HG03565 (cell line): ENCODE measurements at regions not wholly inside any gene's neighbourhood (a gene's known extent, or its start where the extent isn't known, plus 50 kb on each side); places are given as distances from the start of the nearest gene placed in this dataset.

Source experiments
- ATAC-seq: cut with Tn5 transposase; IDR thresholded peaks from one replicate; pipeline ENCODE4 v1.9.1; 2021; ENCODE audit warnings: mild to moderate bottlenecking, moderate library complexity; ENCODE audit not compliant: unreplicated experiment

- ATAC-seq, result no peak
These were observed 251.8 kb upstream of the FGGY start for GRCh38 chr1:59045137-59045536.

GRCh38 chr1:59045636-59046035 lies 251.3 kb upstream of the FGGY start:
- ATAC-seq, result no peak

DNA sequence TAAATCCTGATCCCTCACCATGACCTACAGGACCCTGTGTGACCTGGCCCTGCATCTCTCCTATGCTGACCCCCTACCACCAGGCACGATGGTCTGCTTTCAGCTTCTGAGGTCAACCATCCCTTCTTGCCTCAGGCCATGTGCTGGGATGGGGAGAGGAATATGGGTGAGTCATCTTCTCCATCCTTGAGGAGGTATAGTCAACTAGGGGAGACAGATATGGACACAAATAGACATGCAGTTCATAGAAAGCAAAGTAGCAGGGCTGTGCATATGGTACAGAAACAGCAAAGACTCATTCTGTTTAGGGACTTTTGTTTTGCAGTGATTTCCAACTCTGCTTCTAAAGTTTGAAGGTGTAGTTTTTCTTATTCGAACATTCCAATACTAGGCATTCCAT lies 250.8 kb upstream of the FGGY start:
- no peak for ATAC-seq

DNA sequence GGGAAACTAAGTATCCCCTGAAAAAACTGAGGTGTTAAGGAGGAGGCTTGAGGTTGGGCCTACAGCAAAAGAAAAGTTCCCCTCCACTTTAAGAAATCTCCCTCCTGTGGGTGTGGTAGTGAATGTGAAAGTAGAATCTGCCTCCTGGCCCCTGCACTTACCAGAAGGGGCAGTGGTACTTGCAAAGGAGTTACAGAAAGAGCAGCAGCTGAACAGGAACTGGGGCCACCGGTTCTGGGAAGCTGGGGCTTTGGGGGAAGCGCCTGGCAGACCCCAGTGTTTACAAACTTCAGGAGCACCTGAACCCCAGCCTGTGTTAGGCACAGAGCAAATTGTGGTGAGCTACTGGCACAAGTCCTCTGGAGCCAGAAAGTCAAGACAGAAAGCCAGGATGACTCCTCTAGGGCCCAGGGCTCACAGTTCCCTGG lies 250.2 kb upstream of the FGGY start:
- peak; percentile 77 for ATAC-seq

- ATAC-seq, result no peak
These were observed 245.9 kb upstream of the FGGY start for GRCh38 chr1:59051007-59051406.

DNA sequence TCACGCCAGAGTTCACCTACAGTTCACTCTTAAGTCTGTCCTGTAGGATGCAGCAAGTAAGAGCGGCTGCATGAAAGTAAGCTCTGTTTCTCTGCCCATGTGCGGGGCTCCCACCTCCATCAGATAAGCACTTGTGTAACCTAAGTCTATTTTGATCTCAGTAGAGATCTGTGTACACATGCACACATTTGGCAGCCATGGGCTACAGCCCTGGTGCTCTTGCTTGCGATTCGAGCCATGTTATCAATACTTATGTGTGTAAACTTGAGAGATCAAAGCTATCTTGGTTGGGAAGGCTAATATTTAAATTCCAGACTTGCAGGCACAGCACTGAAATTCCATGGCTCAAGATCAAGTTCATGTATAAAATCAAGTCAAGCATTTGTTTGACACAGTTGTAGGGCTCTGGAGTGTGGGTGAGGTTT lies 244.7 kb upstream of the FGGY start:
- ATAC-seq, result no peak

DNA sequence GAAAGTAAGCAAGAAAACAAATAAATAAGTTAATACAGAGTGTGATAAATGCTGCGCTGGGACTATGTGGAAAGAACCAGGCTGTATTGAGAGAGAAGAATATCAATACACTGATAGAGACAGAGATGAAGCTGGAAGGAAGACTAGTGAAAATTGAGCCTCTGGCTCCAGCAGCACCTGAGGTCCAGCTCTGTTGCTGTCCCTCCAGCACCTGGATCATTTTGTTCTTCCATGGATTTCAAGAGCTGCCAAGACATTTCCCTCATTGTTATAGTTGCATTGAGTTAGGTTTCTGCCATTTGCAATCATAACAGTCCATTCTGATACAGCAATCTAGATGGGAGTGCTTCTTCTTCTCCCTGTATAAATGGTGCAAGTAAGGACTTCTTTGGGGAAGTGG lies 242.7 kb upstream of the FGGY start:
- ATAC-seq, result no peak

GRCh38 chr1:59055908-59056719 lies 240.8 kb upstream of the FGGY start:
- no peak for ATAC-seq

GRCh38 chr1:59057211-59057694 lies 239.6 kb upstream of the FGGY start:
- no peak for ATAC-seq

DNA sequence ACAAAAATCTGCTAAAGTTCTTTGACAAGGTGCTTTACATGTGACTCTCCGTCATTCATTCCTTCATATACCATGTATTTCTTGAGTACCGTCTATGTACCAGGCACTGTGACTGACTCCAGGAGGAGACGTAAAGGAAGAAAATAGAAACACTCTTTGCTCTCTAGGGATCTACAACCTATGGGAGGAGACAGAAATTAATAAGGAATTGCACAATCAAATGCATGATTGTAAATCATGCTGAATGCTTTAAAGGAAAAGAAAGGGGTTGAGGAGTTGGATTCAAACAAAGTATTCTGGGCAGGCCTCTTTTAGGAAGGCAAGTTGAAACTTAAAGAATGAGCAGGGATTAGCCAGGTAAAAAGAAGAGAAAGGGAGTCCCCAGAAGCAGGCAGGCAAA lies 239.1 kb upstream of the FGGY start:
- no peak for ATAC-seq

DNA sequence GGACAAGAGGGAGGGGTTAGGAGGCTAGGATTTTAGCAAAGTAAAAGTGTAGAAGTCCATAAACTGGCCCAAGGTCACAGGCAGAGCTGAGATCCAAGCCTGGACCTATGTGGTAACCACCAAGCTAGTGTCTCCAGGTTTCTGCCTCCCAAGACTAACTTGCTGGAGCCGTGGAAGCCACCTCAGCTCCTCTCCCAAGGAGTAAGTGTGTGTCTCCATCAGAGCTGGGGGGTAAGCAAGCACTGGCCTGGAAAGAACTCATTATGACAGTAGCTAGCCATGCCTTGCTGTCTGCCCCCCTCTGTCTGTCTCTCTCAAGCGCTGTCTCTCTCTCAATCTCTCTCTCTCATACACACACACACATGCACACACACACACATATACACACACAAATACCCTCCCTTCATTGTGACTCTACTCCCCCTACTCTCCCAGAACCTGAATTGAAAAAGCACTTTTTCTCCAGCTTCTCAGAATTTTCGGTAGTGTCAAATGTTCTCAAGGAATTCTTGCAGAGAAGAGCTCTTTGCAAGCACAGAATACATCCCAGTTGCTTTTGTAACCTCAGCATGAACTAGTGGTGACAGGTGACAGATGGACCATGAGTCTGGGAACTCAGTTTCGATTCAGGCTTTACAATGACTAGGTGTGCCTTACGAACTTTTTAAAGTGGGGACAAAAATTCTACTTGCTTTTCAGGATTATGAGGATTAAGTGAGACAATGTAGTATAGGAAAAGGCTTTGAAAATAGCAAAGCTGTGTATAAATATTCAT lies 238.0 kb upstream of the FGGY start:
- ATAC-seq, result no peak

DNA sequence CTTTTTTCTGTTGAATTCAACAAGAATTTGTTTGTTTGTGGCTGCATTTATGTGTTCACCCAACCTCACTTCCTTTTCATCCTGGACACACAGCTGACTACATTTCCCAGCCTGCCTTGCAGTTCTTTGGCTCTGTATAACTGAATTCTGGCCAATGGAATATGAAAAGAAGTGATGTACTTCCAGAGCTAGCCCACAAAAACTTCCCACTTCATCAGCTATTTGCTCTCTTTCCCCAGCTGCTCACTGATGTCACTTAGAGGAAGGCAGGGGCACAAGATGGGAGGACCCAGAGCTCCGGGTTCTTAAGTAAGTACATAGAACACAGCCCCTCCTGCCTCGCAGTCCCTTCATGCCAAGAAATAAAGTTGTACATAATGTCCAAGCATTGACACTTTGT lies 235.0 kb upstream of the FGGY start:
- no peak for ATAC-seq

GRCh38 chr1:59062743-59063142 lies 234.2 kb upstream of the FGGY start:
- ATAC-seq, result no peak

- no peak for ATAC-seq
These were observed 233.4 kb upstream of the FGGY start for GRCh38 chr1:59063501-59063900.

DNA sequence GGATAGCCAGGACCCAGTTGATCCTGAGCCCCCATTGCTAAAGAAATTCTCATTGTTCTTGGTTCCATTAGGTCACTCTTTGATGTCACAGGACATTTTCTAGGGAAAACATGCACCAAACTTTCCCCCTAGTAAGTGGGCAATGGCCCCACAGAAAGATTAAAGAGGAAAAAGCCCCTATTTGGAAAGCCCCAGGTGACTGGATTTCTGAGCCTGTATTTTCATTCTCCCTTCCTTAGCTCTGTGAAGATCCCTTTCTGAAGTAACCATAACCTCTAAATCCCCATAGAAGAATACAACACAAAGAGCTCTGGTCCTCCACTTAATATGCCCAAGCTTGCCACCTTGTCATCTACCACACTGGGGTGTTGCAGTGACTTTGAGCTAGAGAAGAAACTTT lies 232.3 kb upstream of the FGGY start:
- no peak for ATAC-seq

DNA sequence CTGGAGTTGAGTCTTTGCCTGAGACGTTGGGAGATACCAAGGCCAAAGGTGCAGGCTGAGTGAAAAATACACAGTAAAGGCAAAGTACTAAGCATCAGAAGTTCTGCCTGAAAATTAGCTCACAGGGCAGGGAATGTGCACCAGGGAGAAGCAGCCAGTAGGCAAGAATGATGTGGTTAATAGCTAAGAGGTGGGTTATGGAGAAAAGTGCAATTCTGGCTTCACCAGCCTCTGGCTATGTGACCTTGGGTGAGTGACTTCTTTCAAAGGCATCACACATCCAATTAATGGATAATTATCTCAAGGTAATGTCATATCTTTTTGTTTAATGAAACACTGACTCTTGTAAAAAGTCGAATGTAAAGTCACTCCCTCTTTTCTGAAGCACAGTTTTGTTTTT lies 230.7 kb upstream of the FGGY start:
- ATAC-seq, result no peak

DNA sequence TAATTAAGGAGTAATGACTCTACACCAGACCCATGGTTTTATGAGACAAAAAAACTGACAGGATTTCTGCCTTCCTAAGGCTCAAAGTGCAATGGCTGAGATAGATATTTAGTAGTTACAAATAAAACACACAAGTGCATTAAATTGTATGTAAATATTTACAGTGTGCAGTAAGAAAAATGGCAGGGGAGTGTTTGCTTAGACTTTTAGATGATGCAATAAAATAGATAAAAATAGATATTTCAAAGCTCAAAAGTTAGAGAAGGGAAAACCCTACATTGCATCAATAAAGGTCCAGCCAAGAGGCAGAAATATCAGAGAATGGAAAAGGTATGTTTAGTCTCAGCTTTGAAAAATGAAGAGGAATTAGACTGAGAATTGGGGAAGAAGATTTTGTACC lies 226.3 kb upstream of the FGGY start:
- no peak for ATAC-seq

DNA sequence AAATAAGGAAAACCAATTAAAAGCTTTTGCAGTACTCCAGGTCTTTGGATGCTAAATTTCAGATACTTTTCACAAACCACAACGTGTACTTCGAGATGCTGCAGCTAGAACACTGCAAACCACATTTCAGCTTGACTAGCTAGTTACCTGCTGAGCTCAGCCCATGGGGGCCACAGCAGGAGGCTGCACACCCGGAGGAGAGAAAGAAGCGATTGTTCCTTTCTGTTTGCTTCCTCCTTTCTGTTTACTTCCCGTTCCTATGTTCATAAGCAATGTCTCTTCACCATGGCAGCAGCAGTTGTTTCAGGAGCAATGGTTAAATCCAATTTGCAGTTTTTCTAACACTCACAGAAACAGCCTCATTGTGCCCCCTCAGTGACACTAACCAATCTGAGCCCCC lies 225.6 kb upstream of the FGGY start:
- no peak for ATAC-seq

- no peak for ATAC-seq
These were observed 224.9 kb upstream of the FGGY start for GRCh38 chr1:59071876-59072582.

- ATAC-seq, result no peak
These were observed 224.3 kb upstream of the FGGY start for GRCh38 chr1:59072583-59072947.

GRCh38 chr1:59074598-59074997 lies 222.3 kb upstream of the FGGY start:
- no peak for ATAC-seq

DNA sequence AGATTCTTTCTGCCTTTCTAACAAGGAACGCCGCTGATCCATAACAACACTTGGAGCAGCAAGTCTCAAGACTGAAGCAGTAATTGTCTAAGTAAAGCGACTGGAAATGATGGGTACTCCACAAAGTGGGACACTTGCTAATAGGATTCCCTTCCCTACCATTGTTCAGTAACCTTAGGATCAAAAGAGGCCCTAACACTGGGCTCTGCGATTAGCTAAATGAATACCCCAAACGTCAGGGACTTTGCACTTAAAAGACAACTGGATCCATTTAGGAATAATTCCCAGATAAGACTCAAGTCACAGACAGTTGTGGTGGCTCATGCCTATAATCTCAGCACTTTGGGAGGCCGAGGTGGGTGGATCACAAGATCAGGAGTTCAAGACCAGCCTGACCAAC lies 221.9 kb upstream of the FGGY start:
- no peak for ATAC-seq
